Testis (tissue), 2 donors: ENCODE measurements at regions not wholly inside any gene's neighbourhood (a gene's known extent, or its start where the extent isn't known, plus 50 kb on each side); places are given as distances from the start of the nearest gene placed in this dataset.

Experiments used
- DNase-seq: peaks from one replicate; pipeline ENCODE4 v3.0.0-alpha.2; 2019
- H3K27ac ChIP-seq, 2 donors: fragments of 200-600 bp; sonication (generic); one replicate each; pipeline ENCODE4 v1.5.1; 2019
- H3K27me3 ChIP-seq: fragments of 200-600 bp; sonication (generic); one replicate; pipeline ENCODE4 v1.5.1; 2019
- H3K36me3 ChIP-seq: fragments of 200-600 bp; sonication (generic); one replicate; pipeline ENCODE4 v1.5.1; 2017; ENCODE audit warnings: low read depth; ENCODE audit errors: missing control alignments
- H3K4me1 ChIP-seq: fragments of 200-600 bp; sonication (generic); one replicate; pipeline ENCODE4 v1.5.1; 2019
- H3K4me3 ChIP-seq, 2 donors: fragments of 200-600 bp; sonication (generic); one replicate each; pipeline ENCODE4 v1.5.1; 2017 to 2019
- H3K9me3 ChIP-seq: fragments of 200-600 bp; sonication (generic); one replicate; pipeline ENCODE4 v1.5.1; 2017
- CTCF ChIP-seq, 3 experiments: fragments of 450-650 bp in 2 of 3; fragments of 200-600 bp in 1 of 3; sonication (generic) in 1 of 3; IDR thresholded peaks; one replicate each; pipeline ENCODE4 v1.5.1; 2016 to 2019; ENCODE audit warnings: antibody characterized with exemption in 3 of 3, mild to moderate bottlenecking in 2 of 3, moderate library complexity in 1 of 3
- POLR2A ChIP-seq: fragments of 450-650 bp; IDR thresholded peaks from one replicate; pipeline ENCODE4 v1.6.1; 2017; ENCODE audit warnings: antibody characterized with exemption, mild to moderate bottlenecking, moderate library complexity
- WGBS, 2 donors: methylation state at CpG; one replicate each; pipeline ENCODE4 v1.1.5; 2018; 5-methylcytosine and 5-hydroxymethylcytosine counted together
- intact Hi-C: fragments of 100-400 bp; cut with DNase I; formaldehyde crosslinking; loops from one replicate; pipeline ENCODE4 v1.15.1; 2023; ENCODE audit warnings: low total_unique reads

- no peaks in the 10 kb centered on the region for H3K4me1 ChIP-seq
- H3K27ac ChIP-seq: no peak overlapping the region
- H3K27me3 ChIP-seq: no peaks in the 10 kb centered on the region
- no peaks in the 10 kb centered on the region for H3K36me3 ChIP-seq
- DNase-seq: no peak
- no peak overlapping the region for H3K4me3 ChIP-seq
- no peaks in the 10 kb centered on the region for H3K9me3 ChIP-seq
- TF ChIP-seq CTCF (IDR thresholded peaks at IDR 0.05) (no peak), POLR2A (no peak)
- 66 to 75% methylated on average over 7 of the region's 7 CpGs for WGBS, 2 donors
- intact Hi-C loops: loop anchor here (5.0 kb wide), 1 partner anchor 340 kb away; no protein-coding TSS in a partner anchor
These were observed 295.5 kb downstream of the ETS1 start for GRCh38 chr11:128291835-128292234.

DNA sequence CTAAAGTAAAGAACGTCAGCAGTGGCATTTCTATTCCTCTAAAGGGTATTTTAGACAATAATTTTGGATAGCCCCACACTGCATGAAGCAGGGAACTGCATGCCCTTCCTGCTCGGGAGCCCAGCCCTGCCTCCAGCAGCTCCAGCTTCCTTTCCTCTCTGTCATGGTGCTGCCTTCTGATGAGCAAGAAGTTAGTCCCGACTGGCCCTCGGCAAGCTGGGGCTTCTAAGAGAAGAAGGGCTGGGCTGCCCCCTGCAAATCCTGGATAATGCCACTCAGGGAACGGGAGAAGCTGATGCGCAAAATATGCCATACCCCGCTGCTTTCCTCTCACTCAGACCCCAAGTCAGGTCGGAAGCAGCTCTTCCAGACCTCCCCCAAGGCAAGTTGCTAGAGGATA, 296.4 kb downstream of the ETS1 start:
- Histone ChIP-seq H3K4me3 (no peak overlapping the region), H3K27ac (no peak overlapping the region), H3K9me3 (no peaks in the 10 kb centered on the region), H3K36me3 (no peaks in the 10 kb centered on the region), H3K4me1 (no peaks in the 10 kb centered on the region), H3K27me3 (no peaks in the 10 kb centered on the region)
- no peak for DNase-seq
- TF ChIP-seq POLR2A (no peak), CTCF (IDR thresholded peaks at IDR 0.05) (no peak)
- 77% methylated on average over 7 to 8 of the region's 8 CpGs for WGBS, 2 donors
- intact Hi-C loops: loop anchor here (5.0 kb wide), 1 partner anchor 341 kb away; no protein-coding TSS in a partner anchor

- WGBS, 2 donors: 22 to 28% methylated on average over 14 to 16 of the region's 16 CpGs
- DNase-seq: peak; percentile 77
- intact Hi-C loops: loop anchor here (5.0 kb wide), 1 partner anchor 342 kb away; no protein-coding TSS in a partner anchor
- no peaks in the 10 kb centered on the region for H3K4me1 ChIP-seq
- no peaks in the 10 kb centered on the region for H3K9me3 ChIP-seq
- H3K27ac ChIP-seq: no peak overlapping the region
- no peaks in the 10 kb centered on the region for H3K27me3 ChIP-seq
- H3K4me3 ChIP-seq: no peak overlapping the region
- TF ChIP-seq POLR2A (no peak), CTCF (IDR thresholded peaks at IDR 0.05) (peak; percentile 86 to 87 (median 87))
- H3K36me3 ChIP-seq: no peaks in the 10 kb centered on the region
These were observed 297.1 kb downstream of the ETS1 start for GRCh38 chr11:128290106-128290840.

DNA sequence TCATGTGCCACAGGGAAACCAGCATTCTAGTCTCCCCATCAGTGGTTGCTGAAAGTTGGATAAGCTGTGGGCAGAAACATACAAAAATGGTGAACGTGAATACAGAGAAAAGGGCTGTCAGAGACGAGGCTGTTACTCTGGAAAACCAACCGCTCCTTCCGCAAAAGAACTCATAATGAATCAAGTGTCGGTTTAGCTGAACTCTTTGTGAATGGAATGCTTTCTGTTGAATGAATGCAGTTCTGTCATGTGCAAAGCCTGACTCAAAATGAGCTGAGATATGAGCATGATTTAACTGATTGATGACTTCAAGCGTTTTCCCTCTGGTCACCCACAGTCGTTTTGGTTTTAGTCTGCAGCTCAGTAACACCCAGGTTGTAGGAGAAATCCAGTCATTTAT, 298.3 kb downstream of the ETS1 start:
- H3K27me3 ChIP-seq: no peaks in the 10 kb centered on the region
- no peaks in the 10 kb centered on the region for H3K36me3 ChIP-seq
- no peaks in the 10 kb centered on the region for H3K4me1 ChIP-seq
- 80 to 83% methylated on average over 7 of the region's 7 CpGs for WGBS, 2 donors
- intact Hi-C loops: no loop called here
- no peak for TF ChIP-seq CTCF (IDR thresholded peaks at IDR 0.05)
- no peak for TF ChIP-seq POLR2A
- DNase-seq: no peak
- no peaks in the 10 kb centered on the region for H3K9me3 ChIP-seq
- no peak overlapping the region for H3K27ac ChIP-seq
- H3K4me3 ChIP-seq: no peak overlapping the region

GRCh38 chr11:128288368-128288767, 299.0 kb downstream of the ETS1 start:
- Histone ChIP-seq H3K4me1 (no peaks in the 10 kb centered on the region), H3K27me3 (no peaks in the 10 kb centered on the region), H3K36me3 (no peaks in the 10 kb centered on the region), H3K4me3 (no peak overlapping the region), H3K9me3 (no peaks in the 10 kb centered on the region), H3K27ac (no peak overlapping the region)
- intact Hi-C loops: no loop called here
- no peak for DNase-seq
- 78 to 91% methylated on average over 4 of the region's 4 CpGs for WGBS, 2 donors
- TF ChIP-seq CTCF (IDR thresholded peaks at IDR 0.05): no peak
- no peak for TF ChIP-seq POLR2A
